Gastroesophageal sphincter (tissue), 4 donors: ENCODE measurements at regions not wholly inside any gene's neighbourhood (a gene's known extent, or its start where the extent isn't known, plus 50 kb on each side); places are given as distances from the start of the nearest gene placed in this dataset.

Experiments
- ATAC-seq: fragments of 150-250 bp; one replicate; pipeline ENCODE4 v1.9.1; 2016; ENCODE audit warnings: mild to moderate bottlenecking, moderate library complexity
- H3K27ac ChIP-seq, 4 donors: fragments of 200-600 bp; sonication (generic) in 3 of 4; 1 replicate in 3 of 4; 2 replicates in 1 of 4; pipeline ENCODE4 v1.5.1; 2016 to 2019
- H3K27me3 ChIP-seq: fragments of 200-600 bp; sonication (generic); one replicate; pipeline ENCODE4 v1.5.1; 2019
- H3K36me3 ChIP-seq, 2 donors: fragments of 200-600 bp; sonication (generic); one replicate each; pipeline ENCODE4 v1.5.1; 2019; ENCODE audit warnings: control low read depth in 1 of 2
- H3K4me1 ChIP-seq, 3 donors: fragments of 200-600 bp; sonication (generic); 1 replicate in 2 of 3; 2 replicates in 1 of 3; pipeline ENCODE4 v1.5.1; 2016 to 2019; ENCODE audit warnings: control low read depth in 2 of 3
- H3K4me3 ChIP-seq, 2 donors: fragments of 200-600 bp; sonication (generic); one replicate each; pipeline ENCODE4 v1.5.1; 2019; ENCODE audit warnings: mild to moderate bottlenecking in 1 of 2, moderate library complexity in 1 of 2
- H3K9me3 ChIP-seq, 3 donors: fragments of 200-600 bp; sonication (generic); one replicate each; pipeline ENCODE4 v1.5.1; 2017 to 2019; ENCODE audit warnings: control low read depth in 2 of 3
- CTCF ChIP-seq, 4 experiments: fragments of 200-600 bp in 2 of 4; fragments of 450-650 bp in 2 of 4; sonication (generic) in 1 of 4; IDR thresholded peaks; one replicate each; pipeline ENCODE4 v1.5.1; 2017 to 2019; ENCODE audit warnings: antibody characterized with exemption in 4 of 4, mild to moderate bottlenecking in 2 of 4, moderate library complexity in 2 of 4
- EP300 ChIP-seq: sonication (generic); formaldehyde crosslinking; IDR thresholded peaks from one replicate; pipeline ENCODE4 v1.6.1; 2017; ENCODE audit warnings: antibody characterized with exemption, mild to moderate bottlenecking
- POLR2A ChIP-seq, 2 donors: fragments of 450-650 bp; IDR thresholded peaks; one replicate each; pipeline ENCODE4 v1.6.1; 2017; ENCODE audit warnings: antibody characterized with exemption in 2 of 2, mild to moderate bottlenecking in 2 of 2, moderate library complexity in 1 of 2
- POLR2AphosphoS5 ChIP-seq: sonication (generic); formaldehyde crosslinking; IDR thresholded peaks from one replicate; pipeline ENCODE4 v1.6.1; 2017; ENCODE audit warnings: antibody characterized with exemption
- WGBS, 2 donors: methylation state at CpG; one replicate each; pipeline ENCODE4 v1.1.5; 2018; ENCODE audit warnings: low coverage in 1 of 2; 5-methylcytosine and 5-hydroxymethylcytosine counted together

- no peak for ATAC-seq
These were observed 1006.1 kb upstream of the CELF4 start for GRCh38 chr18:38571651-38572050.

GRCh38 chr18:38565513-38565912 lies 999.9 kb upstream of the CELF4 start:
- H3K27ac ChIP-seq, result no peak overlapping the region
- H3K27me3 ChIP-seq, result no peaks in the 10 kb centered on the region
- no peak for ATAC-seq
- H3K4me1 ChIP-seq, result no peaks in the 10 kb centered on the region
- TF ChIP-seq CTCF (IDR thresholded peaks at IDR 0.05) (no peak), POLR2AphosphoS5 (no peak), POLR2A (IDR thresholded peaks at IDR 0.05) (no peak), EP300 (no peak)
- no peak overlapping the region for H3K4me3 ChIP-seq
- WGBS, 2 donors, result 100% methylated on average over 1 of the region's 1 CpG
- H3K9me3 ChIP-seq, result no peaks in the 10 kb centered on the region
- no peaks in the 10 kb centered on the region for H3K36me3 ChIP-seq

More at GRCh38 chr18:38571651-38572050, 1006.1 kb upstream of the CELF4 start:
- H3K36me3 ChIP-seq, result no peaks in the 10 kb centered on the region
- 21 to 38% methylated on average over 2 of the region's 2 CpGs for WGBS, 2 donors
- no peaks in the 10 kb centered on the region for H3K4me1 ChIP-seq
- H3K27me3 ChIP-seq, result no peaks in the 10 kb centered on the region
- H3K4me3 ChIP-seq, result no peak overlapping the region
- H3K9me3 ChIP-seq, result no peaks in the 10 kb centered on the region
- TF ChIP-seq POLR2A (IDR thresholded peaks at IDR 0.05) (no peak), CTCF (IDR thresholded peaks at IDR 0.05) (no peak), POLR2AphosphoS5 (no peak), EP300 (no peak)
- H3K27ac ChIP-seq, result no peak overlapping the region

GRCh38 chr18:38563396-38563980 lies 997.9 kb upstream of the CELF4 start:
- Histone ChIP-seq H3K27me3 (no peaks in the 10 kb centered on the region), H3K27ac (no peak overlapping the region), H3K4me1 (no peaks in the 10 kb centered on the region), H3K36me3 (no peaks in the 10 kb centered on the region), H3K9me3 (no peaks in the 10 kb centered on the region), H3K4me3 (no peak overlapping the region)
- 100% methylated on average over 1 of the region's 2 CpGs for WGBS, 2 donors
- no peak for ATAC-seq
- no peak for TF ChIP-seq POLR2A (IDR thresholded peaks at IDR 0.05)
- no peak for TF ChIP-seq EP300
- TF ChIP-seq CTCF (IDR thresholded peaks at IDR 0.05), result no peak
- TF ChIP-seq POLR2AphosphoS5, result no peak

GRCh38 chr18:38557006-38557405 lies 991.4 kb upstream of the CELF4 start:
- 15 to 26% methylated on average over 5 of the region's 5 CpGs for WGBS, 2 donors
- no peaks in the 10 kb centered on the region for H3K9me3 ChIP-seq
- no peaks in the 10 kb centered on the region for H3K36me3 ChIP-seq
- H3K4me3 ChIP-seq, result no peak overlapping the region
- H3K4me1 ChIP-seq, result no peaks in the 10 kb centered on the region
- TF ChIP-seq POLR2A (IDR thresholded peaks at IDR 0.05) (no peak), CTCF (IDR thresholded peaks at IDR 0.05) (no peak), EP300 (no peak), POLR2AphosphoS5 (no peak)
- H3K27ac ChIP-seq, result no peak overlapping the region
- H3K27me3 ChIP-seq, result no peaks in the 10 kb centered on the region
- ATAC-seq, result no peak

GRCh38 chr18:38552732-38553321 lies 987.2 kb upstream of the CELF4 start:
- no peaks in the 10 kb centered on the region for H3K27me3 ChIP-seq
- H3K9me3 ChIP-seq, result no peaks in the 10 kb centered on the region
- H3K27ac ChIP-seq, result no peak overlapping the region

More at GRCh38 chr18:38552732-38553321, 987.2 kb upstream of the CELF4 start:
- 72 to 90% methylated on average over 2 of the region's 2 CpGs for WGBS, 2 donors
- ATAC-seq, result no peak
- H3K36me3 ChIP-seq, result no peaks in the 10 kb centered on the region
- no peak for TF ChIP-seq EP300
- no peak for TF ChIP-seq POLR2AphosphoS5
- TF ChIP-seq CTCF (IDR thresholded peaks at IDR 0.05), result no peak
- no peak for TF ChIP-seq POLR2A (IDR thresholded peaks at IDR 0.05)
- H3K4me1 ChIP-seq, result no peaks in the 10 kb centered on the region
- H3K4me3 ChIP-seq, result no peak overlapping the region
